NCI-H460 (cell line): ENCODE measurements at regions not wholly inside any gene's neighbourhood (a gene's known extent, or its start where the extent isn't known, plus 50 kb on each side); places are given as distances from the start of the nearest gene placed in this dataset.

Experiments
- DNase-seq: peaks from one replicate; pipeline ENCODE4 v3.0.0-alpha.2; 2016; ENCODE audit warnings: low read depth; ENCODE audit errors: extremely low read depth

- no peak for DNase-seq
Observed at GRCh38 chr15:72840114-72840513, 56.6 kb upstream of the ADPGK start.

- DNase-seq: no peak
Observed at GRCh38 chr15:72838311-72838731, 54.8 kb upstream of the ADPGK start.

GRCh38 chr15:72836676-72837330 lies 53.2 kb upstream of the ADPGK start:
- DNase-seq: no peak

GRCh38 chr15:72835294-72835890 lies 51.8 kb upstream of the ADPGK start:
- peak; percentile 1 for DNase-seq

- DNase-seq: no peak
Observed at GRCh38 chr15:72833561-72833960, 50.0 kb upstream of the ADPGK start.
